ENCODE measurements at regions not wholly inside any gene's neighbourhood (a gene's known extent, or its start where the extent isn't known, plus 50 kb on each side); places are given as distances from the start of the nearest gene placed in this dataset.

DNA sequence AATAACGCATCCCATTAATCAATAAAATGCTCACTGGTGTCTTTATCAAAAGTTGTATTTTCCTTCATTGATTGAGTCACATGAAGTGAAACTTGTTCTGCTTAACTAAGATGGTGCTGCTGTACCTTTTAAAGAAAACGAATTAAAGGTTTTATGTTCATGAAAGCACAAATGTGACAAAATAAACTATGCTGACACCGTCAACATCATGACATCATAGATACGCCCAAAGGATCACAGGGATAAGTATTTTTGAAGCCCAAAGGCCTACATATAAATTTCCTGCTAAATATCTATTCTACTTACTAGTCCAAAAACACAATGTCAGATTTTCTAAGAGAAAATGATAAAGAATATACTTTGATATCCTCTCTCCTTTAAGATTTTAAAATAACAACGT lies 94.4 kb downstream of the FAM217A start:
- TF ChIP-seq CTBP1 (IDR thresholded peaks at IDR 0.05; ENCODE audit: borderline replicate concordance) (no peak), NFRKB (IDR thresholded peaks at IDR 0.05) (no peak), FOXM1 (IDR thresholded peaks at IDR 0.05; ENCODE audit: borderline replicate concordance) (no peak)
